Iris pigment epithelial cell (primary cell): ENCODE measurements at regions not wholly inside any gene's neighbourhood (a gene's known extent, or its start where the extent isn't known, plus 50 kb on each side); places are given as distances from the start of the nearest gene placed in this dataset.

Experiments used
- DNase-seq: peaks from one replicate; pipeline ENCODE4 v3.0.0-alpha.2; 2011; ENCODE audit warnings: low read depth

DNA sequence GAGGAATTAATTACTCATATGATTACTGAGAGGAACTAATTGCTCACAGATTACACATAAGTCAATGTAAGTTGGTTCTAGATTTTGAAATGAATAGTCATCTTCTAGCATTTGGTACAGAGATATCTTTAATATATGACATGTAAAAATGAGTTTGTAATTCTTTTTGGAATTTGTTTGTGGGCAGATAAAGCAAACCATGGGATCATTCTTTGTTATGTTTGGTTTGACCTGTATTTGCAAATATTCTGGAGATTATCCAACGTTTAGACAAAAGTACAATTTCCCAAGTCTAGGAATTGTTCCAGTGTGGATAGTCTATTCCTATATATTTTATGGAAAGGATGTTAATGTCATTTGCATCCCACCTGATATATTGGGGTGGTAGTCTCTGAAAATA is 309.6 kb upstream of the EDNRB start:
- no peak for DNase-seq

DNA sequence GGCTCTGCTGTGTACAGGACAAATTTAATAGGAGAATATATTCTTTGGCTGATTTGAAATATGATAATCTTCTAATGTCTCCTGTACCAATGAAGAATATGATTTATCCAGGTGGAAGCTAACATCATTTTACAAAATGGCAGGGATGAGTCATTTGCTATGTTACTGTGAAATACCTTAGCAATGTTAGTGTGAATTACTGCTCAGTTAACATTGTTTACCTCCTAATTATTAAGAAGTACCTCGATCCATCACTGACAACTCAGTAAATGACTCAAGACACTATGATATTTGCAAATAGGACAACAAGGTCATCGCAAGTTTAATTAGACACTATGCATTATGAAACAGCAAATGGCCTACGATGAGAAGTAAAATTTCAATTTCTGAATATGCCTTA is 309.1 kb upstream of the EDNRB start:
- no peak for DNase-seq

GRCh38 chr13:78215458-78216108 is 297.0 kb upstream of the EDNRB start:
- no peak for DNase-seq

DNA sequence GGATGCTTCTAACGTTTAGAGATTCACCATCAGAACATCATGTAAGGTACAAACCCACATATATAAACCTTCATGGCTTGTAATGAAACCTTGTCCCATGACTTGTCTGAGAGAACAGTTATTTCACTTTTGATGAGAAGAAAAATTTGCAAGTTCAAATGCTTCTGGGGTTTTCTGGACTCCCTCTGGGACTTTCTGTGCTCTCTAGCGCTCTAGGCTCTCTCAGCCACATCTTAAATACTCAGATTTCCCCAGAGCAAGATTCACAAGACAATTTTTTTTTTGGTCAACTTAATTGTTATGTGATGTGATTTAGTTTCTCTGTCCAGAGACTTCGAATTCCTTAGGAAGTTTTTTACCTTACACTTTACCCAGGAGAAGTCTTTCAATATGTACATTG is 282.8 kb upstream of the EDNRB start:
- no peak for DNase-seq

DNA sequence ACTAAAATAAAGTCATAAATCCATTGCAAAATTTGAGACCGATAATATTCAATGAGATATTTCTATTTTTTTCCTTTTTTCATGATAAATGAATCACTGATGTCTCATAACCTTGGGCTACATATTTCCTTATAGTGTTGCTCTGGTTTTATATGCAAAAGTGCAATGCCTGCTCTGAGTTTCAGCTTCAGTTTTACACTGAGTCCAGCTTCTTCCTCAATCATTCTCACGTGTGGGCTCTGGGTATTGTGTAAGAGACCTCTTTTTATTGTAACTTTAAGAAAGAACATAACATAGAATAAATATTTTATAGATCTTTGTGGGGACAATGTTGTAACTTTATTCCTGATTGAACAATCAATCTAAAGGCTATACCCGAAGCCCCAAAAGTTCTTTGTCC is 280.2 kb upstream of the EDNRB start:
- no peak for DNase-seq

DNA sequence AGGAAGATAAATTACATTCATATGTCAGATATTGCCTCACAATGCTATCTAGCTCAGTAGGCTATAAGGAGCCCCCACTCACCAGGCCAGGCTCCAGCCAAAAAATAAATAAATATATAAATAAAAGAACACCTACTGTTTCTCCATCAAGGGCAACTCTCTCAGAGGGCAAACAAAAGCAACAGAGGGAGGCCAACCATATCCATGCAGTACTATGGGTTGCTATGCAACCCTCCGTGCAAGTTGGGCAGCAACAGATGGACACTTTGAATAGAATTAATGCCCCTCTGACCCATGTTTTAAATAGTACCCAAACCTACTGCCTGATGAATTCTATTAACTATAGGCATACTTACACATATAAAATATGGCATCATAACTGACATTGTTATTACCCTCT is 279.8 kb upstream of the EDNRB start:
- no peak for DNase-seq

DNA sequence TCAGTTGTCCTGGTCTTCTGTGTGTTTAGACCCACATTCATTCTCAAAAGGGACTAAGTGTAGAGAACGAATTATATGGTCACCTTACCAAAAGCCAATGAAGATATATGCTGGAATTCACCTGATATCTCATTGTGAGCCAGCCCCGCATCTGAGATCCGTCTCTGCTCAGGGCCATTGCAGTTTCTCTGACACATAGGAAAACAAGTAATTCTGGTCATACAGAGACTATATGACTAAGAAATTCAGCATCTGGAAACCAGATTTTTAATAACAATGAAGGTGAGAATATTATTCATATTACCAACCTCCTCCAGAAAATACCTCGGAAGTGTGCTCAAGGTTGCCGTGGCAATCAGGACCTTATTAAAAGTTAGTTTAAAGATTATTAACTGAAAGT is 278.6 kb upstream of the EDNRB start:
- DNase-seq: no peak

DNA sequence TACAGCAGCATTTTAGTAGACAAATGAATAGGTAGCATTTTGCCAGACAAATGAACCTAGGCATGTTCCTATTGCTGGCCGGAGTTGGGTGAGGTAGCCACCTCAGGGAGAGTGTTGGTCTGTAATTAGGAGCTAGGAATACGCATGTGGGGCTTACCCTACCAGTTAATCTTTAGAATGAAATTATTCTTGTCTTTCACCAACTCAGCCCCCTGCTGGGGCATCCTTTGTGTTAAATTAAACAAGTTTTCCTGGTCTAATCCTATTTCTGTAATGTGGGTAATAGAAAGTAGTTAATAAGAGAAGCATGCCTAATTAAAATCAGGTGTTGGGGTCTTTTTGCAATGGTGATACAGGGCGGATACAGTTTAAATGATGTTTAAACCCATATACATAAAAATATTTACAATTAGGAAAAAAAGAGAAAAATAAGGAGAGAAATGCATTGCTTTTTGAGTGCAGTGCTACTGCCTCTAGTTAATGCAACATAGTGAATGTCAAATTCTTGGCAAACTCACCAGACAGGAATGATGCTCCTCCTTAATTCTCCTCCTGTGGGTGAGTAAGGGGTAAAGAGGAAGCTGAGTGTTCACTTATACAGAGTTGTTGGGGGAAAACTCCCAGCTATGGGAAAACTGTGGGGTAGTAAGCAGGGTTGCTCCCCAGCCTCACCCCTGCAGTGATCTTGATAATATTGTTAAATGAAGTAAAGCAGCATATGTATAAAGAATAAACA is 276.4 kb upstream of the EDNRB start:
- peak; percentile 22 for DNase-seq

DNA sequence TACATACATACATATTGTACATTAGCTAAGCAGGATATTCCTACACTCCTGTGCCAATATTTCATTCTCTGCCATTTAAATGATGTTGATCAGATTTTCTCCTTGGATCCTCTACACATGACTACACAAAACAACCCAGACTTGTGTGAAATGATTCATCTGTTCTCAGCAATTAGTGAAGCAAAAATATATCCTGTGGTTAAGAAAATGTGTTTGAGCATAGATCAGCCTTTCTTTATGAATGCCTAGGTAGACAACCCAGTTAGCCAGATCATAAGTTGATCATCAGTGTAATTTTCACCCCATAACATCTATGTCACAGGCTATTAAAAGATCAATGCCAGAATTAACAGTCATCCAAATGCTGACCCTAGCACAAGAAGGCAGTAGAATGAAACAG is 275.2 kb upstream of the EDNRB start:
- DNase-seq: no peak

GRCh38 chr13:78192716-78193115 is 274.1 kb upstream of the EDNRB start:
- DNase-seq: peak; percentile 35

DNA sequence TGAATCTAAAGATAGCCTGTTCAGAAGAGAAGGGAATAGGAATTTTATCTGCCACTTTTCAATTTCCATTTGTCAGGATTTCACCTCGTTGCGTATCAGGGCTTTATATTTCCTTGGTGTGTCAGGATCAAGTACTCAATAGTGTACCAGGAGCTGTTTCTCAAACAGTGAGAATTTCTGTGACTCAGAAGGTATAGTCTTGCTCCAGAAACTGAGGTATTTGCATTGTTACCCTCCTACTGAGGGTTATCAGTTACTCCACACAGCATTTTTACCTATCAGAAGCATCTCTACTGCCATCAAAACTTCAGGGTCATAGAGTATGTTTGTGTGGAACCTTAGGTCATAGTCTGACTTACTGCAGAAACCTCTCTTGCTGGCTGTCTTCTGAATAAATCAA is 271.7 kb upstream of the EDNRB start:
- DNase-seq: no peak

DNA sequence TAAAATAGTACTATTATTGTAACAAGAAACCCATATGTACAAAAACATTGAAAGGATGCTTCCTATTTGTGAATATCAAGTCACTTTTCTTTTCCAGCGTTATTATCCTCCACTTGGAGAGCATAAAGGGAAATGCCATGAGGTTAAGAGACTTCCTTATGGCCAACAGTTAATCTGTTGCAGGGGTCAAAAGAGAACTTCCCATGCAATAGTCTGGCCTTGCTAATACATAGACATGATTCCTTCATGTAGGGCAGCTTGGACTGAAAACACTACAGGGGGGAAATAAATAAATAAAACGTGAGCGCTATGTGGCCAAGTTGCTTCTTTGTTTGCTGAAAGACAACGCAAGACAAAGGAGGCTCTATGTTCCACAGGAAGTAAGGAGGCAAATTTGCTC is 269.1 kb upstream of the EDNRB start:
- no peak for DNase-seq

DNA sequence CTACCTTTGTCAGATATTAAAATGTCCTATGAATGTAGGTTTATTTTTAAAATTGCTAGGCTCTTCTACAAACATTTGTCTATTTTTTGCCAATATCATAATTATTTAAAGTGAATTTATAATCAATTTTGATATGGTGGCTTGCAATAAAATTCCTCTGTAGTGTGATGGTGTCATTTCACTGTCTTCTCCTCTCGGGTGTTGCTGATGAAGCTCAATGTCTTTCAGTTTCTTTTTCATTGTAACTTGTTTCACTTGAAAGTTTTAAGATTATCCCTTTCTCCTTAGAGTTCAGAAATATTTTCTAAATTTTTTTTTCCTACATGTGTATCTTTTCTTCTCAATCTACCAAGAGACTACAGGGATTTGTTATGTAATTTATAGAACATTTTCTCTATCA is 267.1 kb upstream of the EDNRB start:
- no peak for DNase-seq

DNA sequence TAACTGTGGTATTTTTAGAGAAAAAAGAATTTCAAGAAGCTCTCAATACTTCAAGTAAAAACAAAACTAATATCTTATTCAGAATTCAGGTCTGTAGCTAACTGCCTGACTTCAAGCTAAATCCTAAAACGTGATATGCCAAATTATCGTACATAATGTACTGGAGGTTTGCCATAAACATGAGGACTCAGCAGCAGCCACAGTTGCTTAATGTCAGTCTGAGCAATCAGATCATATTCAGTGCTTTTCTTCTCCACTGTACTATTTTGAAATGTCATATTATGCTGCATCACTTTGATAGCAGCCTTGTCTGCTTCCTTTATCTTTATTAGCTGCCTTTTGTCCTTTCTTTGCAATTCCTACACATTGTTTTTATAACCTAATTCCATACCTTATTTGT is 265.1 kb upstream of the EDNRB start:
- DNase-seq: peak; percentile 23

- no peak for DNase-seq
Observed at GRCh38 chr13:78182813-78183212, 264.2 kb upstream of the EDNRB start.

DNA sequence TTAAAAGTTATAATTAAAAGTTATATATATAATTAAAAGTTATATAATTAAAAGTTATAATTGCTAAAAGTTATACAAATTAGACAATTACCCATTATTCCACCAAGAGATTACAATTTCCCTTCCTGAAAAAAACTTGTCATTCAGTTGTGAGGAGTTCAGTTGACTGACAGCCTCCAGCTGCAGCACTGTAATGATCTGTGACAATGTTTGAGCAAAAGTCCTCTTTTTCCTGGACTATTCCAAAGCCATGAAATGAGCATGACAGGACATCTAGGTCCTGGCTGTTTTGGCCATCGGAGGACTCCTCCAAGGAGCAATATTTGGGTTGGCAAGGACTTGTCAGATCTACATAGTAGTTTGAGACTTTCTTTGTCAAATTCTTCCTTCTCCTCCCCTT is 258.7 kb upstream of the EDNRB start:
- DNase-seq: no peak

GRCh38 chr13:78176880-78177279 is 258.2 kb upstream of the EDNRB start:
- DNase-seq: no peak

GRCh38 chr13:78169386-78169785 is 250.8 kb upstream of the EDNRB start:
- DNase-seq: no peak

DNA sequence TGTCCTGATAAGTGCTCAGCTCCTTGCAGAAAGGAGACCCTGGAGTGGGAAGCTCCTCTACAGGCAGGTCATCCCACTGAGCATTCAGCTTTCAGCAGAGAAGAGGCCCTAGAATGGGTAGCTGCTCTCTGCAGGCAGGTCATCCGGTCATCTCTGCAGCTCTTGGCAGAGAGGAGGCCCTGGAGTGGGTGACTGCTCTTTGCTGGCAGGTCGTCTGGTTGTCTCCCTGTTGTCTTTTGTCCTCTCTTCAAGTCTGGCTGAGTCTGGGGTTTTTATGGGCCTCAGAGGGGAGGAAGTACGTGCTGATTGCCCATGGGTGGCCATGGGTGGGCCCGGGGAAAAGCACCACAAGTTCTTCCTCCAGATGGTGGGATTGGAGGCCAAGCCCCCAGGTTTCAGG is 250.3 kb upstream of the EDNRB start:
- DNase-seq: no peak

- no peak for DNase-seq
Observed at GRCh38 chr13:78161266-78161665, 242.6 kb upstream of the EDNRB start.

DNA sequence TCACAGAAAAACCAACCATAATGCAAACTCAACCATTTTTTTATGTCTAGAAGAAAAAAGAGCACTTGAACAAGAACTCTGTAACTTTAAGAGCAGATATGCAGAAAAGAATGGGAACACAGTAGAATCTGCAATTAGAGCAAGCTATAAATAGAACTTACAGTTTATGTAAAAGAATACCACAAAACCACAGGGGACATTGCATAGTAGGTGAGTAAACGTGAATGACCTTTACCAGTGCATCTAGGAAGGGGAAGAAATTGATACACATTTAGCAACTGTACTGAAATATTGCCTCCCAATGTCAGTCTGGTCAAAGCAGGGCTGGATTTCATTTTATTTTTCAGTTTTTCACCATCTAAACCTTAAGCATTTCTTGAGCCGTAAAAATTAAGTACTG is 242.2 kb upstream of the EDNRB start:
- peak; percentile 73 for DNase-seq

DNA sequence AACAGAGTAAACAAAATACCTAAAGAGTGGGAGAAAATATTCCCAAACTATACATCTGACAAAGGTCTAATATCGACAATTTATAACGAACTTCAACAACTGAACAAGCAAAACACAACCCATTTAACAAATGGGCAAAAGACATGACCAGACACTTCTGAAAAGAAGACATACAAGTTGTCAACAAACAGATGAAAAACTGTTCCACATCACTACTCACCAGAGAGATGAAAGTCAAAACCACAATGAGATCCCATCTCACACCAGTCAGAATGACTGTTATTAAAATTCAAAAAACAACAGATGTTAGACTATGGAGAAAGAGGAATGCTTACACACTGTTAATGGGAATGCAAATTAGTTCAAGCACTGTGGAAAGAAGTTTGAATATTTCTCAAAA is 233.8 kb upstream of the EDNRB start:
- no peak for DNase-seq

DNA sequence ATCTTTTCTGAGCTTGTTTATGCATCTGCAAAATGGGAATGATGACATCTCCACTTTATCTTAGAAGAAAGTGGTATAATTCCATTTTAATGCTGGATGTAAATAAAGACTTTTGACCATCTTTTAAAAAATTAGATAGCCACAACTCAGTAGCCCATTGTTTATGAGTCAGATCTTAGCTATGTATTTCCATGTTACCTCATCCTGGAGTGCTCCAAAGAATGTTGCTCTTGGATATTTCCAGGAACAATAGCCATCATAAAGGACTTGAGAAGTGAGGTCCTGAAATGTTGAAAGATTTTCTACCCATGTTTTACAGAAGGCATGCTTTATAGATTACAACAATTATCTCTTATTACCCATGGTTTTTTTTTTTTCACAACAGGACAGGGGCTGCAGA is 229.3 kb upstream of the EDNRB start:
- peak; percentile 65 for DNase-seq

DNA sequence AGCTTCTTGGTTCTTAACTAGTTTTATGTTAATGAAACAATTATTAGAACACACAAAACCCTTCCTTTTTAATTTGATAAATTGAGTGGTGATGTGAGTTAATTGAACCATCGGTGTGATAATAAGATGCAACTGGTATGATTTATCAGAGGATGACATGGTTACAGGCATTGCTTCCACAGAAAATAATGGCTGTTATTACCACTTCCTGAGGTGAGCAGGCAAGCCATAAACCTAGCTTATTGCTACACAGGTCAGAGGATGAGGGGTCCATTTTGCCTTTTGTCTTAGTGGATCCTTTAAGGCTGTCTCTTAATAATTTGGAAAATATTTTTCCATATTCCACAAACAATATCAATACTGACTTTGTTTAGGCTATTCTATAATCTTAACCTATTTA is 226.6 kb upstream of the EDNRB start:
- DNase-seq: no peak
